Fibroblast of lung (primary cell): ENCODE measurements at regions not wholly inside any gene's neighbourhood (a gene's known extent, or its start where the extent isn't known, plus 50 kb on each side); places are given as distances from the start of the nearest gene placed in this dataset.

Experiments
- DNase-seq, 2 donors: peaks; one replicate each; pipeline versions ENCODE4 v3.0.0 to v3.0.0-alpha.2; 2010; ENCODE audit warnings: low read depth in 2 of 2
- H2AFZ ChIP-seq: 2 replicates; pipeline ENCODE4 v1.5.1; 2012; ENCODE audit warnings: low read length, control low read depth, inconsistent platforms
- H3K27ac ChIP-seq: 2 replicates; pipeline ENCODE4 v1.5.1; 2011; ENCODE audit warnings: low read length, control low read depth; ENCODE audit not compliant: insufficient read depth
- H3K27me3 ChIP-seq: 2 replicates; pipeline ENCODE4 v1.5.1; 2011; ENCODE audit warnings: mild to moderate bottlenecking, low read length; ENCODE audit not compliant: control insufficient read depth, insufficient read depth
- H3K36me3 ChIP-seq: 2 replicates; pipeline ENCODE4 v1.5.1; 2011; ENCODE audit warnings: low read length; ENCODE audit not compliant: control insufficient read depth, insufficient read depth
- H3K4me1 ChIP-seq: 2 replicates; pipeline ENCODE4 v1.5.1; 2011; ENCODE audit warnings: low read length; ENCODE audit not compliant: control insufficient read depth, insufficient read depth; ENCODE audit errors: extremely low read depth
- H3K4me2 ChIP-seq: 2 replicates; pipeline ENCODE4 v1.5.1; 2011; ENCODE audit warnings: low read length, control low read depth; ENCODE audit not compliant: insufficient read depth; ENCODE audit errors: extremely low read depth
- H3K4me3 ChIP-seq, 4 experiments: fragments of 200-600 bp in 1 of 4; sonication (generic) in 1 of 4; replicated peaks in 1 of 4; 2 replicates each; pipeline ENCODE4 v1.5.1; 2011 to 2016; ENCODE audit warnings: low read length in 4 of 4, low read depth in 3 of 4, mild to moderate bottlenecking in 3 of 4, control low read depth in 2 of 4, inconsistent platforms in 1 of 4, mixed read lengths in 1 of 4; ENCODE audit not compliant: insufficient read depth in 1 of 4; ENCODE audit errors: control extremely low read depth in 1 of 4
- H3K79me2 ChIP-seq: 2 replicates; pipeline ENCODE4 v1.5.1; 2012; ENCODE audit warnings: mild to moderate bottlenecking, low read length, inconsistent platforms; ENCODE audit not compliant: control insufficient read depth, insufficient read depth
- H3K9ac ChIP-seq: 2 replicates; pipeline ENCODE4 v1.5.1; 2011; ENCODE audit warnings: mild to moderate bottlenecking, low read length, control low read depth; ENCODE audit not compliant: insufficient read depth
- H3K9me3 ChIP-seq: 2 replicates; pipeline ENCODE4 v1.5.1; 2012; ENCODE audit warnings: low read depth, low read length; ENCODE audit not compliant: control insufficient read depth, insufficient read depth
- H4K20me1 ChIP-seq: 2 replicates; pipeline ENCODE4 v1.5.1; 2011; ENCODE audit warnings: low read length; ENCODE audit not compliant: control insufficient read depth, insufficient read depth; ENCODE audit errors: extremely low read depth
- CTCF ChIP-seq, 2 donors: IDR thresholded peaks in 1 of 2; conservative IDR thresholded peaks in 1 of 2; 1 replicate in 1 of 2; 2 replicates in 1 of 2; pipeline ENCODE4 v1.5.1; 2011 to 2012; ENCODE audit warnings: low read length in 2 of 2, control low read depth in 1 of 2, inconsistent platforms in 1 of 2, low read depth in 1 of 2, mild to moderate bottlenecking in 1 of 2
- EZH2 ChIP-seq: IDR thresholded peaks from 2 replicates; pipeline ENCODE4 v1.5.1; 2012; ENCODE audit warnings: low read length, control low read depth, mild to moderate bottlenecking; ENCODE audit errors: missing control alignments

DNA sequence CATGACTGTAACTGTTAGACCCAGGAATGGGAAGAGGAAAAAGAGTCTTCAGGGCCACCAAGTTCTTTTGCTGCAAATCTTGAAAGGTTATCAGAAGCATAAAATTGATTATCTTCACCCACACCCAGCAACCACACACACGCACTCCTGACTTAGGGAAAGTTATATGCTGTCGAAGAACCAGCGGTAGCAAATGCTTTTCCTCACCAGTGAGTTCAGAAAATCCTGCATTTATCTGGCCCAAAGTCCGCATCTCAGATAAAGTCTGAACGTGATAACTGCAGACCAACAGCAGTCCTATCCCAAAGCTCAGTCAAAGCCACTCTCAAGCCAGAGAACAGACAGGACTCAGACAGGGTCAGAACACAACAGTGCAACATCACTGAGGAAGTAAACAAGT is 115.6 kb downstream of the IRS2 start:
- Histone ChIP-seq H3K4me3 (no peak overlapping the region), H4K20me1 (no peaks in the 10 kb centered on the region), H3K27ac (no peak overlapping the region), H3K9me3 (no peaks in the 10 kb centered on the region), H3K4me2 (no peak overlapping the region), H3K4me1 (no peaks in the 10 kb centered on the region), H3K9ac (no peak overlapping the region), H3K27me3 (no peaks in the 10 kb centered on the region), H3K79me2 (no peaks in the 10 kb centered on the region), H2AFZ (no peak overlapping the region), H3K36me3 (no peaks in the 10 kb centered on the region)
- TF ChIP-seq CTCF (conservative IDR thresholded peaks at IDR 0.05 in 1 of 2, IDR thresholded peaks at IDR 0.05 in 1 of 2; ENCODE audit: low read depth in 1 of 2, low read length in 2 of 2) (no peak), EZH2 (no peak)
- no peak for DNase-seq

- Histone ChIP-seq H4K20me1 (no peaks in the 10 kb centered on the region), H2AFZ (no peak overlapping the region), H3K27me3 (no peaks in the 10 kb centered on the region), H3K27ac (no peak overlapping the region), H3K9ac (no peak overlapping the region), H3K79me2 (no peaks in the 10 kb centered on the region), H3K36me3 (no peaks in the 10 kb centered on the region), H3K9me3 (no peaks in the 10 kb centered on the region), H3K4me1 (no peaks in the 10 kb centered on the region), H3K4me2 (no peak overlapping the region), H3K4me3 (no peak overlapping the region)
- no peak for DNase-seq
- no peak for TF ChIP-seq EZH2
- TF ChIP-seq CTCF (conservative IDR thresholded peaks at IDR 0.05 in 1 of 2, IDR thresholded peaks at IDR 0.05 in 1 of 2; ENCODE audit: low read depth in 1 of 2, low read length in 2 of 2): no peak
Observed at GRCh38 chr13:109669956-109670355, 116.4 kb downstream of the IRS2 start.

DNA sequence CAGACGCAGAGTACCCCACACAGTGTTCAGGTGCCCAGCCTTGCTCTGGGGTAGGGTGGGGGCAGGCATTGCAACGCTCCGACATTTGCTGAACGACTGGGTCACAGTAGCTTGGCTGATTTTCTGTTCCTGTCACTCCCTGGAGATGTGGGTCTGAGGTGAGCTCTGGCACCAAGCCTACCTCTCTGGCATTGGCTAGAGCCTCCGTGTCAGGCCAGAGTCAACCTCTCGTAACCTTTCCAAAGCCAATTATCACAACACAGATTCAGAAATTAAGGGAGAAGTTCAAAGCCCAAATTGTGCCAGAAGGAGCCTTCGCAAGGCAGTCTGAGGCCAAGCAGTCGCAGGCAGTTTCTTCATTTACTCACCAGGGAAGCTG is 117.2 kb downstream of the IRS2 start:
- Histone ChIP-seq H2AFZ (no peak overlapping the region), H3K36me3 (no peaks in the 10 kb centered on the region), H3K9ac (no peak overlapping the region), H3K4me1 (no peaks in the 10 kb centered on the region), H3K4me2 (no peak overlapping the region), H3K27ac (no peak overlapping the region), H3K79me2 (no peaks in the 10 kb centered on the region), H3K27me3 (no peaks in the 10 kb centered on the region), H3K4me3 (no peak overlapping the region), H3K9me3 (no peaks in the 10 kb centered on the region), H4K20me1 (no peaks in the 10 kb centered on the region)
- no peak for DNase-seq
- TF ChIP-seq CTCF (conservative IDR thresholded peaks at IDR 0.05 in 1 of 2, IDR thresholded peaks at IDR 0.05 in 1 of 2; ENCODE audit: low read depth in 1 of 2, low read length in 2 of 2) (no peak), EZH2 (no peak)
